MM.1S (cell line): ENCODE measurements at regions not wholly inside any gene's neighbourhood (a gene's known extent, or its start where the extent isn't known, plus 50 kb on each side); places are given as distances from the start of the nearest gene placed in this dataset.

Source experiments
- CTCF ChIP-seq: fragments of 300-600 bp; sonication (generic); IDR thresholded peaks from 2 replicates; pipeline ENCODE4 v1.5.1; 2016; ENCODE audit warnings: antibody characterized with exemption, low read length, mixed read lengths
- EZH2 ChIP-seq: fragments of 300-600 bp; sonication (generic); optimal IDR thresholded peaks from 2 replicates; pipeline ENCODE3; 2017; ENCODE audit warnings: low read depth, mild to moderate bottlenecking, antibody characterized with exemption, low read length, mixed read lengths
- EZH2phosphoT487 ChIP-seq: fragments of 300-600 bp; sonication (generic); IDR thresholded peaks from 2 replicates; pipeline ENCODE4 v1.6.1; 2018; ENCODE audit warnings: antibody characterized with exemption, low read length

DNA sequence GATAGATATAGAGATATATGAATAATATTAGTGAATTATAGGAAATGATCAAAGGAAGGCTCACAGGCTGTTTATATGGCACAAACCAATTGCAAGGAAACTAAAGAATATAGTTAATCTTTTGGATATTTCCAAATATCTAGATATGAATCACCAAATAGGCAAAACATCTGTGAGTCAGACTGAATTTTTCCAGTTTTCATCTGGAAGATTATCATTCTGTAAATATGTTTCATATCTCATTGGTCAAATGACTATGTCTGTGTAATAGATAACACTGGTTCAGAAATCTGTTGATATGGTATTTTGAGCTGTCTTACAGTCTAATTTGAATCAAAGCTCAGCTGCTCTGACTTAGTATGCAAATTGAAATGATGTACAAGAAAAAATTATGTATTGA, 303.6 kb downstream of the FAM133A start:
- TF ChIP-seq CTCF, result no peak
- no peak for TF ChIP-seq EZH2phosphoT487
- TF ChIP-seq EZH2, result no peak
